Mesenchymal stem cell (in vitro differentiated cells and primary cell): ENCODE measurements at regions not wholly inside any gene's neighbourhood (a gene's known extent, or its start where the extent isn't known, plus 50 kb on each side); places are given as distances from the start of the nearest gene placed in this dataset.

Experiments
- DNase-seq: peaks from one replicate; pipeline ENCODE4 v3.0.0-alpha.2; 2013
- H2AFZ ChIP-seq: one replicate; pipeline ENCODE4 v1.6.1; 2013; ENCODE audit warnings: low read depth, mild to moderate bottlenecking, control low read depth, inconsistent platforms, low read length, moderate library complexity
- H2AK5ac ChIP-seq: 2 replicates; pipeline ENCODE4 v1.6.1; 2013; ENCODE audit warnings: low read length, moderate library complexity, mild to moderate bottlenecking, inconsistent platforms; ENCODE audit not compliant: severe bottlenecking
- H2BK120ac ChIP-seq: one replicate; pipeline ENCODE4 v1.6.1; 2013; ENCODE audit warnings: low read depth, mild to moderate bottlenecking, inconsistent platforms, low read length, moderate library complexity
- H2BK12ac ChIP-seq, 2 experiments: one replicate each; pipeline ENCODE4 v1.6.1; 2013; ENCODE audit warnings: inconsistent platforms in 2 of 2, low read length in 2 of 2, mild to moderate bottlenecking in 2 of 2, moderate library complexity in 2 of 2, control low read depth in 1 of 2
- H2BK15ac ChIP-seq: one replicate; pipeline ENCODE4 v1.6.1; 2013; ENCODE audit warnings: mild to moderate bottlenecking, low read depth, inconsistent platforms; ENCODE audit not compliant: poor library complexity, severe bottlenecking
- H2BK5ac ChIP-seq: 2 replicates; pipeline ENCODE4 v1.6.1; 2013; ENCODE audit warnings: low read depth, mild to moderate bottlenecking, low read length, control low read depth, inconsistent platforms; ENCODE audit not compliant: poor library complexity, severe bottlenecking
- H3K14ac ChIP-seq, 2 experiments: one replicate each; pipeline ENCODE4 v1.6.1; 2013; ENCODE audit warnings: inconsistent platforms in 2 of 2, low read length in 2 of 2, control low read depth in 1 of 2, mild to moderate bottlenecking in 1 of 2, moderate library complexity in 1 of 2
- H3K18ac ChIP-seq, 2 experiments: one replicate each; pipeline ENCODE4 v1.6.1; 2013; ENCODE audit warnings: inconsistent platforms in 2 of 2, low read length in 2 of 2, control low read depth in 1 of 2, low read depth in 1 of 2, mild to moderate bottlenecking in 1 of 2
- H3K23ac ChIP-seq, 2 experiments: one replicate each; pipeline ENCODE4 v1.6.1; 2013; ENCODE audit warnings: inconsistent platforms in 2 of 2, low read length in 2 of 2, mild to moderate bottlenecking in 2 of 2, moderate library complexity in 2 of 2, control low read depth in 1 of 2
- H3K27ac ChIP-seq: 2 replicates; pipeline ENCODE4 v1.5.1; 2013; ENCODE audit warnings: mild to moderate bottlenecking, moderate library complexity, low read length, control low read depth, inconsistent platforms; ENCODE audit not compliant: poor library complexity, severe bottlenecking
- H3K27me3 ChIP-seq, 2 experiments: 2 replicates each; pipeline versions ENCODE4 v1.6.1 to v1.7.0; 2013; ENCODE audit warnings: low read length in 2 of 2, mild to moderate bottlenecking in 2 of 2, moderate library complexity in 2 of 2, control low read depth in 1 of 2, inconsistent platforms in 1 of 2; ENCODE audit not compliant: control insufficient read depth in 1 of 2, insufficient read depth in 1 of 2
- H3K36me3 ChIP-seq, 2 experiments: 2 replicates each; pipeline versions ENCODE4 v1.6.1 to v1.7.0; 2013; ENCODE audit warnings: low read length in 2 of 2, control low read depth in 1 of 2, inconsistent platforms in 1 of 2, low read depth in 1 of 2, mild to moderate bottlenecking in 1 of 2; ENCODE audit not compliant: insufficient read depth in 2 of 2, control insufficient read depth in 1 of 2
- H3K4ac ChIP-seq, 2 experiments: one replicate each; pipeline ENCODE4 v1.6.1; 2013; ENCODE audit warnings: inconsistent platforms in 2 of 2, low read length in 2 of 2, mild to moderate bottlenecking in 2 of 2, moderate library complexity in 2 of 2, control low read depth in 1 of 2, low read depth in 1 of 2
- H3K4me1 ChIP-seq: 2 replicates; pipeline ENCODE4 v1.6.1; 2013; ENCODE audit warnings: low read depth, low read length, control low read depth; ENCODE audit not compliant: control insufficient read depth, insufficient read depth
- H3K4me2 ChIP-seq: 2 replicates; pipeline ENCODE4 v1.6.1; 2013; ENCODE audit warnings: low read length, mild to moderate bottlenecking, inconsistent platforms; ENCODE audit not compliant: poor library complexity, severe bottlenecking
- H3K4me3 ChIP-seq, 2 experiments: 2 replicates each; pipeline versions ENCODE4 v1.5.1 to v1.7.0; 2013; ENCODE audit warnings: low read length in 2 of 2, mild to moderate bottlenecking in 2 of 2, control low read depth in 1 of 2, low read depth in 1 of 2; ENCODE audit not compliant: insufficient read depth in 1 of 2
- H3K79me1 ChIP-seq: replicated peaks from 2 replicates; pipeline ENCODE4 v1.6.1; 2013; ENCODE audit warnings: mild to moderate bottlenecking, control low read depth, low read length, inconsistent platforms; ENCODE audit not compliant: poor library complexity, severe bottlenecking
- H3K9ac ChIP-seq: 2 replicates; pipeline ENCODE4 v1.7.0; 2013; ENCODE audit warnings: mild to moderate bottlenecking, low read length, moderate library complexity
- H3K9me3 ChIP-seq: 2 replicates; pipeline ENCODE4 v1.7.0; 2013; ENCODE audit warnings: mild to moderate bottlenecking, low read length; ENCODE audit not compliant: control insufficient read depth
- H4K8ac ChIP-seq: one replicate; pipeline ENCODE4 v1.6.1; 2013; ENCODE audit warnings: inconsistent platforms, mild to moderate bottlenecking, low read length, moderate library complexity
- H4K91ac ChIP-seq: one replicate; pipeline ENCODE4 v1.6.1; 2013; ENCODE audit warnings: mild to moderate bottlenecking, low read length, inconsistent platforms
- WGBS: methylation state at CpG from one replicate; pipeline ENCODE4 v1.1.7; 2013; ENCODE audit warnings: mixed read lengths; 5-methylcytosine and 5-hydroxymethylcytosine counted together

GRCh38 chr4:95754667-95755066, 85.2 kb upstream of the PDHA2 start:
- Histone ChIP-seq H3K14ac (no peak overlapping the region), H2BK12ac (no peak overlapping the region), H2BK120ac (no peak overlapping the region), H3K18ac (no peak overlapping the region), H3K9ac (no peak overlapping the region), H2AK5ac (no peak overlapping the region), H2BK5ac (no peak overlapping the region), H3K36me3 (no peaks in the 10 kb centered on the region), H4K91ac (no peak overlapping the region), H3K4ac (no peak overlapping the region), H3K4me1 (no peaks in the 10 kb centered on the region), H3K79me1 (no peaks in the 10 kb centered on the region), H3K9me3 (no peaks in the 10 kb centered on the region), H3K4me2 (no peak overlapping the region), H3K23ac (no peak overlapping the region), H2BK15ac (no peak overlapping the region), H2AFZ (no peak overlapping the region), H4K8ac (no peak overlapping the region), H3K27me3 (no peaks in the 10 kb centered on the region), H3K27ac (no peak overlapping the region), H3K4me3 (no peak overlapping the region)
- DNase-seq: no peak
- WGBS: 86% methylated on average over 2 of the region's 2 CpGs

- no peak overlapping the region for H4K91ac ChIP-seq
- no peak overlapping the region for H2BK120ac ChIP-seq
- H2AFZ ChIP-seq: no peak overlapping the region
- no peak overlapping the region for H2BK5ac ChIP-seq
- no peak for DNase-seq
- no peak overlapping the region for H3K18ac ChIP-seq
- H3K23ac ChIP-seq: no peak overlapping the region
- WGBS: 100% methylated on average over 1 of the region's 3 CpGs
- no peak overlapping the region for H3K4ac ChIP-seq
- H2AK5ac ChIP-seq: no peak overlapping the region
- H3K4me1 ChIP-seq: no peaks in the 10 kb centered on the region
- no peaks in the 10 kb centered on the region for H3K27me3 ChIP-seq
- no peak overlapping the region for H2BK12ac ChIP-seq
- H3K9me3 ChIP-seq: no peaks in the 10 kb centered on the region
- no peaks in the 10 kb centered on the region for H3K36me3 ChIP-seq
- no peak overlapping the region for H4K8ac ChIP-seq
- no peak overlapping the region for H3K4me2 ChIP-seq
- H3K79me1 ChIP-seq: no peaks in the 10 kb centered on the region
- H3K9ac ChIP-seq: no peak overlapping the region
- no peak overlapping the region for H2BK15ac ChIP-seq
- no peak overlapping the region for H3K14ac ChIP-seq
- H3K27ac ChIP-seq: no peak overlapping the region
- H3K4me3 ChIP-seq: no peak overlapping the region
Observed at GRCh38 chr4:95749204-95749603, 90.7 kb upstream of the PDHA2 start.

GRCh38 chr4:95742872-95743271, 97.0 kb upstream of the PDHA2 start:
- no peak overlapping the region for H3K4ac ChIP-seq
- DNase-seq: no peak
- no peak overlapping the region for H2BK12ac ChIP-seq
- no peak overlapping the region for H3K23ac ChIP-seq
- H3K79me1 ChIP-seq: no peaks in the 10 kb centered on the region
- no peak overlapping the region for H4K8ac ChIP-seq
- H3K9ac ChIP-seq: no peak overlapping the region
- H2BK5ac ChIP-seq: no peak overlapping the region
- no peak overlapping the region for H2AK5ac ChIP-seq
- H3K4me2 ChIP-seq: no peak overlapping the region
- no peaks in the 10 kb centered on the region for H3K4me1 ChIP-seq
- H3K27ac ChIP-seq: no peak overlapping the region
- H3K36me3 ChIP-seq: no peaks in the 10 kb centered on the region
- H3K18ac ChIP-seq: no peak overlapping the region
- no peak overlapping the region for H4K91ac ChIP-seq
- no peak overlapping the region for H2AFZ ChIP-seq
- no peak overlapping the region for H2BK120ac ChIP-seq
- H3K4me3 ChIP-seq: no peak overlapping the region
- H3K27me3 ChIP-seq: no peaks in the 10 kb centered on the region
- H3K14ac ChIP-seq: no peak overlapping the region
- no peak overlapping the region for H2BK15ac ChIP-seq
- no peaks in the 10 kb centered on the region for H3K9me3 ChIP-seq

- H4K8ac ChIP-seq: no peak overlapping the region
- no peak overlapping the region for H3K27ac ChIP-seq
Observed at GRCh38 chr4:95742179-95742578, 97.7 kb upstream of the PDHA2 start.

More at GRCh38 chr4:95742179-95742578, 97.7 kb upstream of the PDHA2 start:
- Histone ChIP-seq H3K27me3 (no peaks in the 10 kb centered on the region), H3K9me3 (no peaks in the 10 kb centered on the region), H3K4me3 (no peak overlapping the region), H4K91ac (no peak overlapping the region), H3K4me2 (no peak overlapping the region), H2AFZ (no peak overlapping the region), H2BK12ac (no peak overlapping the region), H3K4ac (no peak overlapping the region), H2BK120ac (no peak overlapping the region), H3K36me3 (no peaks in the 10 kb centered on the region), H3K4me1 (no peaks in the 10 kb centered on the region), H3K14ac (no peak overlapping the region), H3K18ac (no peak overlapping the region), H2BK15ac (no peak overlapping the region), H2AK5ac (no peak overlapping the region), H3K23ac (no peak overlapping the region), H3K9ac (no peak overlapping the region), H3K79me1 (no peaks in the 10 kb centered on the region), H2BK5ac (no peak overlapping the region)
- DNase-seq: no peak
- WGBS: no CpG with 5 or more reads among the region's 1 CpG
